Astrocyte (in vitro differentiated cells and primary cell): ENCODE measurements at regions not wholly inside any gene's neighbourhood (a gene's known extent, or its start where the extent isn't known, plus 50 kb on each side); places are given as distances from the start of the nearest gene placed in this dataset.

Experiments
- EZH2 ChIP-seq: IDR thresholded peaks from 2 replicates; pipeline ENCODE4 v1.6.1; 2012; ENCODE audit warnings: mild to moderate bottlenecking, low read length, inconsistent platforms; ENCODE audit not compliant: insufficient read depth
- TF ChIP-seq, protein P1 (sequence below): IDR thresholded peaks from 2 replicates; pipeline ENCODE4 v1.5.1; 2011; ENCODE audit warnings: low read depth, mild to moderate bottlenecking, inconsistent platforms, low read length, moderate library complexity; ENCODE audit not compliant: insufficient read depth

DNA sequence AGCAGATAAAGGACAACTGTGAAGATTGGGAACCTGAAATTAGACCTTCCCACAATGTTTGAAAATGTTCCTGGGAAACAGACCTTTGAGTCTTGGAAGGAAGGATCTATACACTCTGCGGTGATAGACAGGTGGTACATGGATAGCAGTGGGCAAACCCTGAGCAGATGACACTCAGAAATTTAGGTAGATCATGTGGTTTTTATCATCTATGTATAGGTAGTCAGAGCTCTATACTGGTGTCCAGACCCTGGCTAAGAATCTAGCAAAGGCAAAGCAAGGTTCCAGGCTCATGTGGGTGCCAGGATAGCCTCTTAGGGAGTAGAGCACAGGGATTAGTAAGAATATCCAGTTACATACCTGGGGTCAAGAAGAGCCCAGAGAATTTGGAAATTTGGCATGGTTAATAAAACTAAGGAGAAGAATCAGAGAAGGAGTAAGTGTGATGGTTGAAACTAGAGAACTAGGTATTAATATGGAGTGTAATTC is 331.2 kb upstream of the FBXO33 start:
- TF ChIP-seq, protein P1, sequence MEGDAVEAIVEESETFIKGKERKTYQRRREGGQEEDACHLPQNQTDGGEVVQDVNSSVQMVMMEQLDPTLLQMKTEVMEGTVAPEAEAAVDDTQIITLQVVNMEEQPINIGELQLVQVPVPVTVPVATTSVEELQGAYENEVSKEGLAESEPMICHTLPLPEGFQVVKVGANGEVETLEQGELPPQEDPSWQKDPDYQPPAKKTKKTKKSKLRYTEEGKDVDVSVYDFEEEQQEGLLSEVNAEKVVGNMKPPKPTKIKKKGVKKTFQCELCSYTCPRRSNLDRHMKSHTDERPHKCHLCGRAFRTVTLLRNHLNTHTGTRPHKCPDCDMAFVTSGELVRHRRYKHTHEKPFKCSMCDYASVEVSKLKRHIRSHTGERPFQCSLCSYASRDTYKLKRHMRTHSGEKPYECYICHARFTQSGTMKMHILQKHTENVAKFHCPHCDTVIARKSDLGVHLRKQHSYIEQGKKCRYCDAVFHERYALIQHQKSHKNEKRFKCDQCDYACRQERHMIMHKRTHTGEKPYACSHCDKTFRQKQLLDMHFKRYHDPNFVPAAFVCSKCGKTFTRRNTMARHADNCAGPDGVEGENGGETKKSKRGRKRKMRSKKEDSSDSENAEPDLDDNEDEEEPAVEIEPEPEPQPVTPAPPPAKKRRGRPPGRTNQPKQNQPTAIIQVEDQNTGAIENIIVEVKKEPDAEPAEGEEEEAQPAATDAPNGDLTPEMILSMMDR: no peak
- TF ChIP-seq EZH2: no peak
